DMS79 treated with DMSO at 0.1 percent for 48 hours (cell line): ENCODE measurements at regions not wholly inside any gene's neighbourhood (a gene's known extent, or its start where the extent isn't known, plus 50 kb on each side); places are given as distances from the start of the nearest gene placed in this dataset.

Source experiments
- DNase-seq: peaks from one replicate; lab custom pipeline; 2025; lab: John Stamatoyannopoulos, UW

DNA sequence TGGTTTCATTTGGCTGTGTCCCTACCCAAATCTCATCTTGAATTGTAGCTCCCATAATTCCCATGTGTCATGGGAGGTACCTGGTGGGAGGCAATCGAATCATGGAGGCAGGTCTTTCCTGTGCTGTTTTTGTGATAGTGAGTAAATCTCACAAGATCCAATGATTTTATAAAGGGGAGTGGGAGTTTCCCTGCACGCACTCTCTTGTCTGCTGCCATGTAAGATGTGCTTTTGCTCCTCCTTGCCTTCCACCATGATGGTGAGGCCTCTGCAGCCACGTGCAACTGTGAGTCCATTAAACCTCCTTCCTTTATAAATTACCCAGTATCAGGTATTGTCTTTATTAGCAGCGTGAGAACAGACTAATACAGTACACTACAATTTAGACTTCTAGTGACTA, 67.5 kb upstream of the LINC01488 start:
- no peak for DNase-seq

- no peak for DNase-seq
Observed at GRCh38 chr11:69414773-69415187, 66.7 kb upstream of the LINC01488 start.

DNA sequence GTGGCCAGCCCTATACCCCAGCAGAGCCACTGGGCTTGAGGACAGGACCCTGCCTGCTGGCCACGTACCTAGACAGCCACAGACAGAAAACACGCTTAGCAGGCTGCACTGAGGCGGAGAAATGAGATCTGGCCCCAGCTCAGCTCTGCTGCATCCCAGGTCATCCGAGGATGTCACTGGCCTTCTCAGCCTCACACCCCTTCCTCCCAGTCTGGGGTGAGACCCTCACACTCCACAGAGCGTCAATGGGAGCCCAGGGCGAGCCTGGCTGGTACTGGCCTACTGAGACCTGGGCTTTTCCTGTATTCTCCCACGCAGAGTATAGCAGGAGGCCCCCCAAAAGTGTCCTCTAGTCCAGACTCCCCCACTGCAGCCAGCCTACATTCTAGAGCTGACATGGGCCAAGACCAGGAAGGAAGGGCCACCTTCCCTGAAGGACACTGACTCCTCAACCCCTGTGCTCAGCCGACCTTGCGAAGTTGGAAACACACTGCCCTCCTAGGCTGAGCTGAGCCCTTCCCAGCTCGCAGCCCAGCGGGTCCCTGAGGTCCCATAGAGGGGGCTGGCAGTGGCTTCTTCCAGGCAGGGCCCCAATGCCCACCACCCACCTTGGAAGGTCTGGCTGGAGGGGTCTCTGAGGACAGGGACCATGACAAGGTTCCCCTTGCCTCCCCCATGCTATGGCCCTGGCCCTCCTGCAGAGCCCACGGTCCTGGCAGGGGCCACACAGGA, 65.9 kb upstream of the LINC01488 start:
- DNase-seq = no peak

GRCh38 chr11:69416143-69416515, 65.3 kb upstream of the LINC01488 start:
- DNase-seq = no peak

DNA sequence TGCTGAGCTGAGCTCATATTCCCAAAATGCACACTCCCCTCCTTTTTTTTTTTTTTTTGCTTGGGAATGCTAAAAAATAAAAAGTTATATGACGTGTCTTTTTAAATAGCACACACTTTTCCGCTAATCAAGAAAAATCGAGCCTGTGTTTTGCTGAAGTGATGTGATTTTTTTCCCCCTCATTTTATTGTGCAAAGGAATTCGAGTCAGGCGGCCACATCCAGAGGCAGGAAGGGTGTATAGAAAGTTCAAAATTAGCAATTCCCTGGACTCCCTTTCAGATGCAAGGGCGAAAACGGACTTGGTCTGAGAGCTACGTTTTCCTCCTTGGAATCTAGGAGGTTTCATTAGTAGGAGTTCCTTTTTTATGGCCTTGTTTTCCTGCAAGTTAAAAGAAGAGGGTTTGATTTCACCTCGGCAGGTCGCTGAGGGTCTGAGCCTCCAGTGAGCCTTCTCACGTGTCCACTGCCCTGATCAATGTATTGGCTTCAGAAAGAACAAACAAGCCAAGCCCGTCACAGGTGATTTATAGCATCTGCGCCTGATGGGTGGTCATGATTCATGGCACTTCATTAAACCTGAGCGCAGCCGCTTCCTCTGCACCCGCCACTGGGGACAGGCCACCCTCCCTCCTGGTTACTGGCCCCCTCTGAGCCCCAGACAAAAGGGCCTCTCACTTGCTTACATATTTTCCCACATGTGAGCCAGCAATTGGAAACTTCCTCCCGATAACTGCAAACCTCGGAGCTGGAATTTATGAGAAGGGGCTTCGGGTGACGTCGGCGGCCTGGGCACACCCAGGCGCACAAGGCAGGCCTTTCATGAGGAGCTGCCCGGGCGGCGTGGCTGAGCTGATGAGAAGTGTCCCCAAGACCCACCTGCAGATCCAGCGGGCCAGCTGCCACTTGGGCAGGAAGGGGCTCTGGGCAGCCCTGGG, 64.4 kb upstream of the LINC01488 start:
- DNase-seq = no peak

GRCh38 chr11:69417699-69418085, 63.8 kb upstream of the LINC01488 start:
- DNase-seq = no peak

- DNase-seq = no peak
Observed at GRCh38 chr11:69418576-69419296, 62.7 kb upstream of the LINC01488 start.

DNA sequence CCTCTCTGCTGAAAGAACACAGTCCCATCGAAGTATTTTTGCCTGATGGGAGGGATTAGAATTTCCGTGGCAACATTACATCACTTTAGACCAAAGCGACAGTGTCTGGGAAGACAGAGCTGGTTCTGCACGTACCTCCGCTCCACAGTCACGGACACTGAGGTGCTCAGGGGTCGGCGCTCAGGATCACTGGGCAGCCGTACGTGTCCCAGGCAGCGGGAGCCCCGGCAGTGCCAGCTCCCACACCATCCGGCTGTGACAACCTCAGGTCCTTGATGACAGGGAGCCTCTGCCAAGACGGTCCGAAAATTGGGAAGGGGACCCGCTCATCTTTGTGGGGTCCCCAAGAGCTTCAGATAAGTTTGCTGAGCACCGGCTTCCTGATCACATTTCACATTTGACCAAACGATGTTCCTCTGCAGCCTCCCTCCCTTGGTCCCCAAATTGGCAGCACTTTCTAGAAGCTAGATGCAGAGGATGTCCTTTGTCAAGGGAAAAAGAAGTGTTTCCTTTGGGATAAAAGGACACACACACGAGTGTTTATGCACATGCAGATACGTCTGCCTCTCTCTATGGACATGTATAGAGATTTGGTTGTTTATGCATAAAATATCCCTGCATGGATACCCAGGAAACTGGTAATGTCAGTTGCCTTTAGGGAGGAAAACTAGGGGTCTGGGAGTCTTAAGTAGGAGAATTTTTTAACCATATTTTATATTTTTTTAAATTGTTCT, 61.6 kb upstream of the LINC01488 start:
- DNase-seq = no peak

DNA sequence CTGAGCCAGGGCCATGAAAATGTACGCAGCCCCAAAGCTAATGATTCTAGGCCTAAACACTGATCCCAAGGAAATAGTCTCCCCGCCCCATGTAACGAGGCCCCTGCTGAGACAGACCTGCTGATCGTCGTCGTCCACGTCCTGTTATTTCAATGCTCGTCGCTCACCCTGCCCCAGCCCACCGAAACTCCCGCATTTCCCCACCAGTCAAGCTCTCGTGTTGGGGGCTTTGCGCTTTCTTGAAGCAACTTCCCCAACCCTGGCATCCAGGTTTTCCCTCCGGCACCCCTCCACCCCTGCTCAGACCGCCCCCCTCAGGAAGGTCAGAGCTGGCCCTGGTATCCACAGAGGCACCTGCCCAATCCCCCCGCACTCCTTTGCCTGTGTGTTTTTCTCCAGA, 58.8 kb upstream of the LINC01488 start:
- no peak for DNase-seq

GRCh38 chr11:69423181-69423580, 58.3 kb upstream of the LINC01488 start:
- no peak for DNase-seq

DNA sequence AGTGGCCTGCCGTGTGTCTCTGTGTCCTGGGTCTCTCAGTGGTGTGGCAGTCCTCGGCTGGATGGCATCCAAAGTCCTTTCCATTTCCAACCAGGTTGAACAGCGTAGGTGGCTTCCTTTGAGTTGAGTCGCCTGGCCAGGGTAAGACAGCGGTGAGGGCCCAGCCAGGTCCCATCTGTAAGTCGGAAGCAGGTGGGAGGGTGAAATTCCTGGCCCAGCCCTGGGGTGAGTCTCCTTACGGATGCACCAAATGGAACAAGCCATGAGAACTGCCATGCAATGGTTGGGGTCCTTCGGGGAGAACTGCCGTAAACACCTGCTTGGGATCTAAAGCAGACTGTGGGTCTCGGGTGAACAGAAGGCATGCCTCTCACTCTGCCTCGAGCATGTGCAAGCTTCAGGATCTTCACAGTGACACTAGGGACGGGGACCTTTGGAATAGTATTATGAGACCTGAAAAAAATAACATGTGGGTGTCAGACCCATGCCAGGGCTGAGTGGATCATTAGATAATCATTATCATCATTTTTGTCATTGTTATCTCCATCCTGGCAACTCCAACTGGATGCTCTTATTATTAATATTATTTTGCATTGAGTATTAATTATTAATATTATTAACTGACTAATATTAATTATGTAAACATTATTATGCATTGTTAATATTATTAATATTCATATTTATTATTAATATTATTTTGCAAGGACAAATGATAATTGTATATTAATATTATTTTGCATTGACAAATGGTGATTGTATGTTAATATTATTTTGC, 57.7 kb upstream of the LINC01488 start:
- no peak for DNase-seq

- no peak for DNase-seq
Observed at GRCh38 chr11:69424748-69425147, 56.7 kb upstream of the LINC01488 start.

DNA sequence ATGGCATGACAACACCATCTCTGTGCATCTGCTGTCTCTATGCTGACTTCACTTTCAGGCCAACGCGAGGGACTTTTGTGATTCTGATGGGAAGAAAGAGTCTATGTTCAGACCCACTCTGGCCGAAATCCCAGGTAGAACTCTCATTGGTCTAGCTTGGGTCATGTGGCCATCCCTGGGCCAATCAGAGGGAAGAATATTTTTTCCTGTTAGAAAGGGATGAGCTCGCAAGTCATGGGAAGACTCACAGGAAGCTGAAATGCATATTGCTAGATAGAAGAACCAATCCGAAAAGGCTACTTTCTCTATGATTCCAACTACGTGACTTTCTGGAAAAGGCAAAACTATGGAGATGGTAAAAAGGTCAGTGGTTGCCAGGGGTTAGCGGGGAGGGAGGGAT, 56.0 kb upstream of the LINC01488 start:
- no peak for DNase-seq

DNA sequence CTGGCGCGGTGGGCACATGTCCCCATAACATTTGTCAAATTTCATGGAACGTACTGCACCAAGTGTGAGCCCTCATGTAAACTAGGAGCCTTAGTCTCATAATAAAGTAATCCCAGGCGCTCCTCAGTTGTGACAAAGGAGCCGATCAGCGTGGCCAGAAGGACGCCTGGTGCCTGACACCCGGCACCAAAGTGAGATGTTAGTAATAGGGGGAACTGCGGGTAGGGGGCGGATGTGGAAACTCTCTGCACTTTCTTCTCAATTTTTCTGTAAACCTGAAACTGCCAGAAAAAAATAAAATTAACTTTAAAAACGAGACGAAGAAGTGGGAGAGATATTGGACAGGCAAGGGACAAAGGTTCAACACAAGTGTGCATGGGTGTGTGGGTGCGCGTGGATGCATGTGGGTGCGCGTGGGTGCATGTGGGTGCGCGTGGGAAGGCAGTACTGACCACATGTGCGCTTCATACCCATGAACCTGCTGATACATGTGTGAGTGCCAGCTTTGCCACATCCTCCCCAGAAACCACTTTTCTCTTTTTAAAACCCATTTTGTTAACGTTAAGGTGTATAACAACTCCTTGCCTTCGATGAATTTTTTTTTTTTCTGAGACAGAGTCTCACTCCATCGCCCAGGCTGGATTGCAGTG, 55.4 kb upstream of the LINC01488 start:
- DNase-seq = no peak

GRCh38 chr11:69427337-69427736, 54.1 kb upstream of the LINC01488 start:
- no peak for DNase-seq

DNA sequence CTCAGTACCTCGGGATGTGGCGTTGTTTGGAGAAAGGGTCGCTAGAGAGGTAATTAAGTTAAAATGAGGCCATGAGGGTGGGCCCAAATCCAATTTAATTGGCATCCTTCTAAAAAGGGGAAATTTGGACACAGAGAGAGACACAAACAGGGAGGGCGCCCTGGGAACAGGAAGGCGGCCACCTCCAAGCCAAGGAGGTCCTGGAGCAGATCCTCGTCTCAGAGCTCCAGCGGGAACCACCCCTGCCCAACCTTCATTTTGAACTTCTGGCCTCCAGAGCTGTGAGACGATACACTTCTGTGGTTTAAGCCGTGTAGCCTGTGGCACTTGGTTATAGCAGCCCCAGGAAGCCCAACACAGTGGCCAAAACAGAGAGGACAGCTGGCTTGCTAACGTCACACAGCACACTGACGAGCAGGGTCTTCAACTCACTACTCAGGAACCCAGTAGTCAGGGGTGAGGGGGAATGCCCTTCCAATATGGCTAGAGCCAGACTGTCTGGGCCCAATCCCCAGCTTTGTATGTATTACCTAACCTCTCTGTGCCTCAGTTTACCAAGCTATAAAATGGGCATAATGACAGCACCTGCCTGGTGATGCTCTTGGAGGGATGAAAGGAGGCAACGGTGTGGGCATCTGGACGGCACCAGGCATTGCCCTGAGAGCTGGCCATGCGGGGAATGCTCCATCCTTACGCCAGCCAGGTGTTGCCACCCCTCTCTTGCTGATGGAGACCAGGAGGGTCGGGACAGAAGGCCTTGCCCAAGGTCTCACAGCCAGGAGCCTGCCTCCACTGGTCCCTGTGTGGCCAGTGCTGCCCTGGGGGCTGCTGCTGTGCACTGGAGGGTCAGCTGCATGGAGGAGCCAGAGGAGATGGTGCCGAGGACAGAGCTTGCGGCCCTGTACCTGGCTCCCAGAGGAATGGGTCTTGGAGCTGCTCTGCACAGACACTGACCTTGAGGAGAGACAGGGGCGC, 53.3 kb upstream of the LINC01488 start:
- DNase-seq = no peak

- no peak for DNase-seq
Observed at GRCh38 chr11:69429716-69430491, 51.6 kb upstream of the LINC01488 start.

- DNase-seq = no peak
Observed at GRCh38 chr11:69430566-69430965, 50.9 kb upstream of the LINC01488 start.

DNA sequence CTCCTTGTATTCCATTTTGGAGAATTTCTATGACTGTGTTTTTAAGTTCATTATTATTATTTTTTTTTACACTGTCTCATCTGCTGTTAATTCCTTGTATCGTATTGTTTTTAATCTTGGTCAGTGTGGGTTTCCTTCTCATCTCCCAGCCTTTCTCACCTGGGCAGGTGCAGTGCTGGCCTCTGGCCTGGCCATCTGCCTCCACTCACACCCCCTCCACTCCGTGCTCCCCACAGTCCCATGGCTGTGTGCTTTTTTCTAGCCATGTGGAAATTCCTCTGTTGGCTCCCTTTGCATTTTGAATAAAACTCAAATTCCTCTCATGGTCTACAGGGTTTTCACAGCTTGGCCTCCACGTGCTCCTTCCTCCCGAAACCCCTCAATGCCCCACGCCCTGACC, 50.3 kb upstream of the LINC01488 start:
- no peak for DNase-seq
